ENCODE measurements at regions not wholly inside any gene's neighbourhood (a gene's known extent, or its start where the extent isn't known, plus 50 kb on each side); places are given as distances from the start of the nearest gene placed in this dataset.

DNA sequence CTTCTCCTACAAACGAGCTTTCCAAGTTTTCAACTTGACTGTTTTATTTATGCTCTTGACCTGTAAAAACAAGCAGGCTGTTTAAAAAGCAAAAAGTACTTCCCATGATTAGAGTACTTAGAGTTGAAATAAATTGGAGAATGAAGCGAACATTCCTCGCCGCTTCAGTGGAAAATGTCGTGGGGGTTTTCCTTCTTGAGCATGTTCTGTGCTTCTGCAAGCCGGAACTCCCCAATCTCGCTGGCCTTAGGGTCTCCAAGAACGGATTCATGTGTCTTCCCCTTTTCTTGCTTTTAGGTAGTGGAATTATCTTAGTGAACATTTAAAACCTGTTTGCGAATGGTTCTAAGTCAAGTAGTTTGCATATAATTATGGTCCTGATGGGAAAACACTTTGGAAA lies 103.6 kb upstream of the ZNF536 start:
- Histone ChIP-seq H3K27me3 (ENCODE audit: control insufficient read depth, insufficient read depth, low read length) (no peaks in the 10 kb centered on the region), H3K4me3 (ENCODE audit: low read depth, low read length) (no peak overlapping the region), H3K36me3 (ENCODE audit: control insufficient read depth, insufficient read depth, low read length) (no peaks in the 10 kb centered on the region)
- TF ChIP-seq, protein P1, sequence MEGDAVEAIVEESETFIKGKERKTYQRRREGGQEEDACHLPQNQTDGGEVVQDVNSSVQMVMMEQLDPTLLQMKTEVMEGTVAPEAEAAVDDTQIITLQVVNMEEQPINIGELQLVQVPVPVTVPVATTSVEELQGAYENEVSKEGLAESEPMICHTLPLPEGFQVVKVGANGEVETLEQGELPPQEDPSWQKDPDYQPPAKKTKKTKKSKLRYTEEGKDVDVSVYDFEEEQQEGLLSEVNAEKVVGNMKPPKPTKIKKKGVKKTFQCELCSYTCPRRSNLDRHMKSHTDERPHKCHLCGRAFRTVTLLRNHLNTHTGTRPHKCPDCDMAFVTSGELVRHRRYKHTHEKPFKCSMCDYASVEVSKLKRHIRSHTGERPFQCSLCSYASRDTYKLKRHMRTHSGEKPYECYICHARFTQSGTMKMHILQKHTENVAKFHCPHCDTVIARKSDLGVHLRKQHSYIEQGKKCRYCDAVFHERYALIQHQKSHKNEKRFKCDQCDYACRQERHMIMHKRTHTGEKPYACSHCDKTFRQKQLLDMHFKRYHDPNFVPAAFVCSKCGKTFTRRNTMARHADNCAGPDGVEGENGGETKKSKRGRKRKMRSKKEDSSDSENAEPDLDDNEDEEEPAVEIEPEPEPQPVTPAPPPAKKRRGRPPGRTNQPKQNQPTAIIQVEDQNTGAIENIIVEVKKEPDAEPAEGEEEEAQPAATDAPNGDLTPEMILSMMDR (IDR thresholded peaks at IDR 0.05; ENCODE audit: insufficient read depth, low read depth, low read length) = no peak
- no peak for DNase-seq (ENCODE audit: low read depth)
- POLR2A ChIA-PET = no interaction called here
- CTCF ChIA-PET = no interaction called here

DNA sequence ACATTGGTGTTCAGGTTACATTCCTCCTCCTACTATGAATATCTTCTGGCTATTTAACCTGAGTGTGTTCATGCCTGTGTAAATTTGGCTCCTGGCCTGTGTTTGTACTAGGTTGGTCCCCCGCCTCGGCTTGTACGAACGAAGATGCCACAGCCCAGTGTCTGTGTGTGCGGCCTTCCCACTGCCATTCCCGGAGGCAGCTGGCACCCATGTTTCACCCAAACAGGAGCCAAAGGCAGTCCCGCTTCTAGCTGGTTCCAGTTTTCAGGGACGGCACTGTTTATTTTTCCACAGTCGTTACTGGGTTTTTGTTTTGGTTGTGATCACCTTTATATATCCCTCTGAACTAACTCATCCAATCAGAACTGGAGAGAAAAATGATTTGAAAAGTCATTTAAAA lies 102.5 kb upstream of the ZNF536 start:
- no peak for DNase-seq (ENCODE audit: low read depth)
- POLR2A ChIA-PET = no interaction called here
- TF ChIP-seq, protein P1 (IDR thresholded peaks at IDR 0.05; ENCODE audit: insufficient read depth, low read depth, low read length) = no peak
- Histone ChIP-seq H3K36me3 (ENCODE audit: control insufficient read depth, insufficient read depth, low read length) (no peaks in the 10 kb centered on the region), H3K27me3 (ENCODE audit: control insufficient read depth, insufficient read depth, low read length) (no peaks in the 10 kb centered on the region), H3K4me3 (ENCODE audit: low read depth, low read length) (no peak overlapping the region)
- CTCF ChIA-PET = no interaction called here

DNA sequence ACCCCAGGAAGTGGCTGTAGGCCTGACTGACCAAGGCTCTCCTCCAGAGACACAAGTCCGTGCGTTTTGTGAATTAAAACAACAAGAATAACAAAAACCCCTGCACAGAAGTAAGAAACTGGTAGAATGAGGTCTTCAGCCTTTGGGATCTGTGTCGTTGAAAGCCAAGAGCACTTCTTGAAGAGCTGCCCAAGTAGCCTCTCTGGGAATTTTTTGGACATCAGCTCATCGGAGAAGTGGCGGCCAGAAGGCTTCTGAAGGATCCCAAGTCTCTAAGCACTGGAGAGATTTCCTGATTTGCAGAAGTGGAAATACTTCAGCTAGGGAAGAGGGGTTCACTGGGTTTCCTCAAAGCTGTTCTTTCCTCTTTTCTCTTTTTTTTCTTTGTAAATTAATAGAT lies 100.4 kb upstream of the ZNF536 start:
- H3K36me3 ChIP-seq (ENCODE audit: control insufficient read depth, insufficient read depth, low read length) = no peaks in the 10 kb centered on the region
- TF ChIP-seq, protein P1 (IDR thresholded peaks at IDR 0.05; ENCODE audit: insufficient read depth, low read depth, low read length) = no peak
- H3K4me3 ChIP-seq (ENCODE audit: low read depth, low read length) = no peak overlapping the region
- DNase-seq (ENCODE audit: low read depth) = no peak
- ChIA-PET POLR2A (no interaction called here), CTCF (no interaction called here)
- no peaks in the 10 kb centered on the region for H3K27me3 ChIP-seq (ENCODE audit: control insufficient read depth, insufficient read depth, low read length)

DNA sequence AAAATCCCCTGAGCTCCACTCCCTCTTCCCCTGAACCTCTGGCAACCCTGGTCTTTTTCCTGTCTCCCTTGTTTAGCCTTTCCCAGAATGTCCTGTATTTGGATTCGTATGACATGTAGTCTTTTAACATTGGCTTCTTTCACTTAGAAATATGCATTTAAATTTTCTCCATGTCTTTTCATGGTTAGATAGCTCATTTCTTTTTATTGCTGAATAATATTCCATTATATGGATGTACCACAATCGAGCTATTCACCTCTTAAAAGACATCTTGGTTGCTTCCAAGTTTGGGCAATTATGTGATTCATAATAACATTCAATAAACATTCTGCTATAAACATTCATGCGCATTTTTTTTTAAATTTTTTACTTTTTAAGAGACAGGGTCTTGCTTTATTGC lies 99.6 kb upstream of the ZNF536 start:
- POLR2A ChIA-PET = no interaction called here
- TF ChIP-seq, protein P1 (IDR thresholded peaks at IDR 0.05; ENCODE audit: insufficient read depth, low read depth, low read length) = no peak

DNA sequence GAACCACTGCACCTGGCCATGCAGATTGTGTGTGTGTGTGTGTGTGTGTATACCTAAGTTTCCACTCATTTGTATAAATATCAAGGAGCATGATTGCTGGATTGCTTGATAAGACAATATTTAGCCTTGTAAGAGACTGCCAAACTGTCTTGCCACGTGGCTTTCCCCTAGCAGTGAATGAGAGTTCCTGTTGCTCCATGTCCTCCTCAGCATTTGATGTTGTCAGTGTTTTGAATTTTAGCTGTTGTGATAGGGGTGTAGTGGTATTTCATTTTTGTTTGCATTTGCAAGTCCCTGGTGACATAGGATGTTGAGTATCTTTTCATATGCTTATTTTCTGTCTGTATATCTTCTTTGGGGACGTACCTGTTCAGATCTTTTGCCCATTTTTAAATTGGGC lies 99.0 kb upstream of the ZNF536 start:
- CTCF ChIA-PET = no interaction called here
- Histone ChIP-seq H3K27me3 (ENCODE audit: control insufficient read depth, insufficient read depth, low read length) (no peaks in the 10 kb centered on the region), H3K36me3 (ENCODE audit: control insufficient read depth, insufficient read depth, low read length) (no peaks in the 10 kb centered on the region), H3K4me3 (ENCODE audit: low read depth, low read length) (no peak overlapping the region)
- POLR2A ChIA-PET = no interaction called here
- no peak for DNase-seq (ENCODE audit: low read depth)
- TF ChIP-seq, protein P1 (IDR thresholded peaks at IDR 0.05; ENCODE audit: insufficient read depth, low read depth, low read length) = no peak

More for the DNA sequence above, 99.6 kb upstream of the ZNF536 start:
- Histone ChIP-seq H3K36me3 (ENCODE audit: control insufficient read depth, insufficient read depth, low read length) (no peaks in the 10 kb centered on the region), H3K4me3 (ENCODE audit: low read depth, low read length) (no peak overlapping the region), H3K27me3 (ENCODE audit: control insufficient read depth, insufficient read depth, low read length) (no peaks in the 10 kb centered on the region)
- CTCF ChIA-PET = no interaction called here
- DNase-seq (ENCODE audit: low read depth) = no peak
